ENCODE measurements at regions not wholly inside any gene's neighbourhood (a gene's known extent, or its start where the extent isn't known, plus 50 kb on each side); places are given as distances from the start of the nearest gene placed in this dataset.

GRCh38 chr21:41689289-41689583 lies 77.6 kb downstream of the RIPK4 start:
- no peak for DNase-seq

GRCh38 chr21:41687633-41688032 lies 79.2 kb downstream of the RIPK4 start:
- DNase-seq: no peak

GRCh38 chr21:41686664-41687063 lies 80.2 kb downstream of the RIPK4 start:
- no peak for DNase-seq

DNA sequence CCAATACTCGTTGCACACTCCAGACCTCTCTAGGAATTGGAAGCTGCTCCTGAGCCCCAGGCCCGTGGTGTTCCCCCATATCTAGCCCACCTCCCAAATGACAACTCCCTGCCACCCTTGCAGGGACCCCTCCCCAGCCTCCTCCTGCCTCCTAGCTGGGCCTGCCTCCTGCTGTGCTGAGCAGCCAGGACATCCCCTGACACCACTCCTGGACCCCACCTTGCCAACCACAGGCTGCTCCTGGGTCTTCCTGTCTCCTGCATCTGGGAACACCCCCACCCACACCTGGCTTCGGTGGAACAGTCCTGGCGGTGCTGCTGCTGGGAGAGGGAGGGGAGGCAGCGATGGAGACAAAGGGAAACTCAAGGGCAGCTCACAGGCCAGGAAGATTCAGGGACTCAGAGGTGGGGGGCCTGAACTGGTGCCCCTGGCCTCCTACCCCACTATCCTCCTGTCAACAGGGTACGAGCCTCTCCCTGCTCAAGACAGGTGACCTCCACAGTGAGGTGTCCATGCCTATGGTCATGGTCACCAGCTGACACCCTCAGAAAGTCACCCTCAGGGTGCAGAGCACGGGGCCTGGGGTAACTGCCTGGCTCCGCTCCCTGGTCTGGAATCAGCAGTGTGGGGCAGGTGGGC lies 81.2 kb downstream of the RIPK4 start:
- DNase-seq: no peak

- DNase-seq: no peak
Observed at GRCh38 chr21:41684381-41685245, 82.2 kb downstream of the RIPK4 start.

DNA sequence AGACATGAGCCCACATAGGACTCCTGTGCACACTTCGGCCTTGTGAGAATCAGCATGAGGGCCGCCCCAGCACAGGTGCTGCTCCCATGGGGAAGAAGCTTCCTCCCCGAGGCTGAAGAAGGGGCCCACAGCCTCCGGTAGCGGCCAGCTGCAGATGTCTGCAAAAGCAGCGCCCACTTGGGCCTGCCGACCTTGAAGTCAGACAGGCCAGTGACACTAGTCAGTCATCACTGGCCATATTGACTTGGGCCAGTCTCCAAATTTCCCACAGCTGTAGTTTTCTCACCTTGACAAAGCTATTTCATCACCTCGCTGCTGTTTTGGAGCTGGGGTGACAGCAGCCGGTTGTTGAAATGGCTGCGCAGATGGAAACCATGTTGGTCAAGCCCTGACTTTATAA lies 83.0 kb downstream of the RIPK4 start:
- DNase-seq: no peak

DNA sequence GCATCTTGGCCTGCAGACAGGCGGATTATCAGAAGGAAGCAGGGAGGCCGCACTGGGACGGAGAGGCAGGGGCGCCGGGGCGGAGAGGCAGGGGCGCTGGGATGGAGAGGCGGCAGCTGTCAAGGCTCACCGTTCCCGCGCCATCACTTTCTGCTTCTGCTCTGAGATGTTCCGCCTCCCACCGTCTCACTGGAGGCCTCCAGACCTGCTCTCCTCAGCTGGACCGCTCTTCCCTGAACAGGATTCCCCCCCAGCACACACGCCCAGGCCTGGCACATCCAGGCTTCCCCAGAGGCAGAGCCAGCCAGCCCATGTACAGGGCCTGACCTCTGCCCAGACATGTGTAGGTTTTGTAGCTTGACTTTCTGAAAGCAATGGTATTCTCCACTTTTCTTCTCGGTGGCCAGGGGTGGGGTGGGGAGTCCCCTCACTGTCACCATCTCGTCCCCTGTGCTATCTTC lies 84.1 kb downstream of the RIPK4 start:
- DNase-seq: no peak

DNA sequence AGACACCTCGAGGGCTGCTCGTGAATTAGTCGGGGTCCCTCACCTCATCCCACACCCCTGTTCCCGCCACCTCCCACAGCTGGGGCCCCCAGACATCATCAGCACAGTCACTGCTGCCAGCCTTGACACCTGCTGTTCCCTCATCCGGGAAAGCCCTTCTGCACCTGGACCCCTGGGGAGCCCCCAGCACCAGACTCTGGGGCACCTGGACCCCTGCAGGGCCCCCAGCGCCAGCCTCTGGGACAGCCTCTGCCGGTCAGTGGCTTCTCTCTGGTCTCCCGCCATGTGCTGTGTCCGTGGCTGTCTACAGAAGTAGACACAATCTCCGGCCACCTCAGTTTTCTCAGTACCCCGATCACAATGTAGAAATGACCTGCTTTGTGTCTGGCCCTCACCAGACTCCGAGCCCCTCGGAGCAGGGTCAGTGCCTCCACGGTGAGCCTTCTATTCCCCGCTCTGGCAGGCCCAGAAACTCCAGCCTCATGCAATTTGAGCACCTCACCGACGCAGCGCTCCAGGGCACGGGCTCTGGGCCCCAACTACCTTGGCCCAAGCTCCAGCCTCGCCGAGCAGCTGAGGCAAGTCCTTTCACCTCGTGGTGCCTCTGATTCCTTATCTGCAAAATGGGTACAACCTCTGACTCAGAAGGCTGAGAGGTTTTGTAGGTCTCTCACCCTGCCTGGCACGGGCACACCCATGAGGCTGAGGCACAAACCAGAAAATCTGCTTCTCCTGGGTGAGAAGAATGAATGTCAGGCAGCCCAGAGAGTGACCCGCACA lies 84.7 kb downstream of the RIPK4 start:
- DNase-seq: no peak

DNA sequence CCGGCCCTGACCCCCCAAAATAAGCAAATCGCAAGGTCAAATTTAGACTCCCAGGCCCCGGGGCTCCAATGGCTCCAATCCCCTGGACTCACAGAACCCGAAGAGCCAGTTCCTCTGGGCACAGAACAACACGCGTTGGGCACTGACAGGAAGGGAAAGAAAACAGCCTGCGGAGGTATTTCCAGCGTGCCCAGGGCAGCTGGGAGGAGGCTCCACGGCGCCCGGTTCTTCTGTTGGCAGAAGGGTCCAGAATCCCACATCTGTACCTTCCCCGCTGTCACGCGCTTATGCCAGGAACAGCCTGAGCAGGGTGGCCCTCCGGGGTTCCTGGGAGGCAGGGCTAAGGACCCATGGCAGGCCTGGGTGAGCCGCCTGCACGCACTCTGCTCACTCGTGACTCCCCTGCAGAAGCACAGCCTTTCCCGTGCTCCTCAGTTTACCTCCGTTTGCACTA lies 85.5 kb downstream of the RIPK4 start:
- no peak for DNase-seq

DNA sequence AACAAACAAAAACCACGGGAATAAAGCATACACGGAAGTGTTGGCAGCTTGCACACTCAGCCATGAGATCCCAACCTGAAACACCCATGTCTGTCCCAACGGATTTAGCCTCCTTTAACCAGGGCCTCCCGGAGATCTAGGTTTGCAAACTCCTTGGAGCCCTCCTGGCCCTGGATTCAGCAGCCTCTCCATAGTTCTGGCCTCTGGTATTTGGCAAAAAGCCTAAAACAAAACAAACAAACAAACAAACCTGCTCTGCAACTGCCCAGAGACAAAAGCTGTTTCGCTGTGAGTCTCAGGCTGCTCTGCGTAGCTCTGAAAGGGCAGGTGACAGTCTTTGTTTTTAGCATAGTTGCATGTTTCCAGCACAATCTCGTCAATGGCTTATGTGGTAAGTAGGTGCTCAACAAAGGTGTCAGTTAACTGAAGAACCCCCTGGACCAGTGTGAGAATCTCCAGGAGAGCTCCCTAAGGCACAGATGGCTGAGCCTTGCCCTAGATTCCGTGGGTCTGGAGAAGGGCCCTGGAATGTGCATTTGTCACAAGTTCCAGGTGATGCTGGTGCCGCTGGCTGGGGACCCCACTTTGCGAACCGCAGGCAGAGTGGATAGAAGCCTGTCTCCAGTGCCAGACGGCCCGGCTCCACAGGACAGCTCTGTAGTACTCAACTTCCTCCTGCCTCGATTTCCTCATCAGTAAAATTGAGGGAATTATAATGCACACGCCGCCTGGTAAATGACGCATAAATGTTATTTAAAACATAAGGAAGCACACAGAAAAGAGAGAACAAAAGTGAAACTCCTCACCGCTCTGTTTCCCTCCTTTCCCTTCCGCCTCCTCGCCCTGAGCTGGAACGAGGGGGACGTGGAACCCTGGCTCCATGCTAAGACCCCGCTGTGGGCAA lies 86.2 kb downstream of the RIPK4 start:
- DNase-seq: no peak

DNA sequence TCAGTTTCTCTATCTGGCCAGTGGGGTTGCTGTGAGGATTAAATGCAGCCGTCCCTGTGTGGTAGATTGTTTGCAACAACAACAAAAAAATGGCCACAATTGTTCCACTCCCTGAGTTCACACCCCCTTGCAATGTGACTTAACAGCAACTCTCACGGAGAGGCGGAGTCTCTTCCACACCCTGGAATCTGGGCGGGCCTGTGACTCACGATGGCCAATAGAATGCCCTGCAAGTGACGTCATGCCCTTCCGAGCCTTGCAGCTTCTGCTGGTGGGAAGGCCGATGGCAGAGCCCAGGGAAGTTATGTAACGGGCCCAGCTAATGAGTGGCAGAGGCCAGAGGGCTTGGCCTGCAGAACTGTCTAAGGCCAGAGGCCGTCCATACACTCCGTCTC lies 87.9 kb downstream of the RIPK4 start:
- no peak for DNase-seq

DNA sequence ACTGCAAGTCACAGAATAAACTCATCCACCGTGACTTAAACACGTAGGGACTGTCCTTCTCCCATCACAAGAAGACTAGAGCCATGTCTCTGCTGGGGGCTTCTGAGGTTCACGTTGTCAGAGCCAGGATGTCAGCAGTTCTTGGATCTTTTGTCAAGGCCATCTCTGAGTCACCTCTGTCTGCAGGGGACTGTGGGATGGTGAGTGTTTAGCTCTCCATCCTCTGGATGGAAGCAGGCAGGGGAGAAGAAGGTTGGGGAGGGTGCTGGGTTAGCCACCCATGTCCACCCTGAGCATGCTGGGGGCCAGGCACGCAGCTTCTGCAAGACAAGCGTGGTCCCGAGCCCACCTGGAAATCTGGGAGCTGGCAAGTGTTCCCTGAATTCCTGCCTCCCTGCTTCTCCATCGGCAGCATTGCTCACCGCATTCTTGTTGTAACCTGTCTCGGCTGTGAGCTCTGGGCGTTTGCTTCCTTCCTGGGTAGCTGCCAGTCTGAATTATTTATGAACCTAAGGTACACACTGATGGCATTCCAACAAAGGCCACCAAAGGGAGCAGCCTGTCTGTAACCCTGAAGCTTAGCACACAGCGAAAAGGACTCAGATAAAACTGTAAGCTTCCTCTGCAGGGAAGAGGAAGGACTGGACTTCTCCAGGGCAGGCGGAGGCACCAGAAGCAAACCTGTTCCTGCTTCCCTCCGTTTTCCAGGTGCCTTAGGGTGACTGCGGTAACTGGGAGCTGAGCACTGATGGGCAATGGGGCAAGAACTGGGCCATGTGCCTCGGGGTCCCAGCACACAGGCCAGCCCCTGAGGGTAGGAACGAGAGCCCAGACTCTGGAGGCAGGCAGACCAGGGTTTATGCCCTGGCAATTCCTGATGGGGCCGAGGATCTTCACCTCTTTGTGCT lies 88.6 kb downstream of the RIPK4 start:
- DNase-seq: no peak

GRCh38 chr21:41677671-41678015 lies 89.2 kb downstream of the RIPK4 start:
- DNase-seq: no peak

- no peak for DNase-seq
Observed at GRCh38 chr21:41676198-41676597, 90.7 kb downstream of the RIPK4 start.

GRCh38 chr21:41675574-41675973 lies 91.3 kb downstream of the RIPK4 start:
- no peak for DNase-seq

GRCh38 chr21:41674402-41674801 lies 92.5 kb downstream of the RIPK4 start:
- no peak for DNase-seq

DNA sequence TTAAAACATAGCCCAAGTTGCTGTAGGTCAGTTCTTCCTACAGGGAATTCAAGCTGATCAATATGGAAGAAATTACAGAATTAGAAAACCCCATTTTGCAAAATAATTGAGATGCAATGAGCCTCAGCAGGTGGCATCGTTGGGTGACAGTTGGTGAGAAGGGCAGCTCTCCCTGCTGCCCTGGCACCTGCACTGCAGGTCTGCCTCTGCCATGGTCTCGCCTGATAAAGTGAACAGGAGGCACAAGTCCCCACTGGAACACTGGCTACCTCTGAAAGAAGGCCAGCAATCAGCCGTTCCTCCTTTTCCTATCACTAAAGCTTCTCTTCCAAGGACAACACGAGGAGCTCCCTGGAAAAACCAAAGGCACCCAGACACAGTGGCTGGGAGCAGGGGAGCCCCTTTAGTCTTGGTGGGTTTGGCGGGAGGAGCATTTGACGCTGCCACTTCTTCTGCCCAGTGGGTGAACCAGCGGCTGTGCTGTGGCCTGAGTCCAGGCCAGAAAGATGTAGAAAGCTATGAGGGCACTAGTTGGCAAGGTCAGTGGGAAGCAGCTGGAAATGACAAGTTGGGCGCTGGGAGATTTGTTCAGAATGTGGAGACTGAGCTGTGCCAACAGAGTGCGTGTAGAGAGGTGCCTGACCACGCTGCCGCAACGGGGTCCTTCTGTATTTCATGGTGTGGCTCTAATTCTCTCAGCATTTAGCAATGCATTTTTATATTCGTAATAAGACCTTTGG lies 93.1 kb downstream of the RIPK4 start:
- DNase-seq: no peak

DNA sequence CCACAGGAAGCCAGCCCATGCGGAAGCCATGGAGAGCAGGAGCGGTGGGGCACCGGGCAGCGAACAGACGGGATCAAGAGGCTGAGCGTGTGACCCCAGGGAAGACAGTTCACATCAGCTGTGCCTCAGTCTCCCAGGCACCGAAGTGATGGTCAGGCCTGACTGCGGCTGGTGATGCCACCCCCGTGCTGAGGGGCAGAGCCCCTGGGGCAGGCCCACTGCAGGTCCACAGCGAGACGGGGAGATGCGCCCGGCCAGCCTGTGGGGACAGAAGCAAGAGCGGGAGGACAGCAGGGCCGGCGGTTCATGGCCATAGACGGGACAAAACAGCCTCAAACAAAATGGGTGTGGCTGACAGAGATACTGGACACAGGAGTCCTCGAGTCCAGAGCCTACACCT lies 93.8 kb downstream of the RIPK4 start:
- no peak for DNase-seq

- no peak for DNase-seq
Observed at GRCh38 chr21:41672543-41672915, 94.3 kb downstream of the RIPK4 start.

- DNase-seq: no peak
Observed at GRCh38 chr21:41671859-41672542, 94.9 kb downstream of the RIPK4 start.

Data from activated effector memory CD4-positive, alpha-beta T cell treated with anti-CD3 and anti-CD28 coated beads, Interleukin-2, amount 50 U/mL, for 16 hours (primary cell).